Transverse colon (tissue), 4 donors: ENCODE measurements at regions not wholly inside any gene's neighbourhood (a gene's known extent, or its start where the extent isn't known, plus 50 kb on each side); places are given as distances from the start of the nearest gene placed in this dataset.

Source experiments
- DNase-seq: peaks from one replicate; pipeline ENCODE4 v3.0.0-alpha.2; 2019
- H3K27ac ChIP-seq, 4 donors: fragments of 200-600 bp; sonication (generic); 2 replicates each; pipeline ENCODE4 v1.5.1; 2016 to 2018; ENCODE audit warnings: inconsistent platforms in 4 of 4
- H3K27me3 ChIP-seq: fragments of 200-600 bp; sonication (generic); 2 replicates; pipeline ENCODE4 v1.5.1; 2017; ENCODE audit warnings: inconsistent platforms
- H3K36me3 ChIP-seq, 4 donors: fragments of 200-600 bp; sonication (generic); 2 replicates each; pipeline ENCODE4 v1.5.1; 2017 to 2019; ENCODE audit warnings: inconsistent platforms in 4 of 4
- H3K4me1 ChIP-seq, 4 donors: fragments of 200-600 bp; sonication (generic); 2 replicates each; pipeline ENCODE4 v1.5.1; 2017 to 2020; ENCODE audit warnings: inconsistent platforms in 4 of 4
- H3K4me3 ChIP-seq, 4 donors: fragments of 200-600 bp; sonication (generic); 1 replicate in 1 of 4; 2 replicates in 3 of 4; pipeline versions ENCODE4 v1.5.1 to v1.6.1; 2017 to 2019; ENCODE audit warnings: inconsistent platforms in 4 of 4
- H3K9me3 ChIP-seq, 2 donors: fragments of 200-600 bp; sonication (generic); 2 replicates each; pipeline ENCODE4 v1.5.1; 2017 to 2019; ENCODE audit warnings: inconsistent platforms in 2 of 2
- CTCF ChIP-seq, 5 experiments: fragments of 200-600 bp in 3 of 5; fragments of 450-650 bp in 2 of 5; sonication (generic) in 3 of 5; IDR thresholded peaks; 1 replicate in 2 of 5; 2 replicates in 3 of 5; pipeline ENCODE4 v1.5.1; 2016 to 2017; ENCODE audit warnings: antibody characterized with exemption in 5 of 5, inconsistent platforms in 3 of 5, mild to moderate bottlenecking in 2 of 5, moderate library complexity in 1 of 5
- EP300 ChIP-seq: sonication (generic); formaldehyde crosslinking; IDR thresholded peaks from one replicate; pipeline ENCODE4 v1.6.1; 2017; ENCODE audit warnings: antibody characterized with exemption, low read depth
- POLR2A ChIP-seq: fragments of 450-650 bp; IDR thresholded peaks from one replicate; pipeline ENCODE4 v1.6.1; 2016; ENCODE audit warnings: antibody characterized with exemption, mild to moderate bottlenecking, moderate library complexity
- POLR2AphosphoS5 ChIP-seq, 3 donors: sonication (generic); formaldehyde crosslinking; IDR thresholded peaks; one replicate each; pipeline ENCODE4 v1.6.1; 2016; ENCODE audit warnings: antibody characterized with exemption in 3 of 3
- WGBS, 2 donors: methylation state at CpG; one replicate each; pipeline ENCODE4 v1.1.5; 2018; ENCODE audit warnings: low coverage in 1 of 2; 5-methylcytosine and 5-hydroxymethylcytosine counted together
- in situ Hi-C, 4 donors: fragments of 200-750 bp; cut with MboI; loops; one replicate each; pipeline versions ENCODE4 v1.15.0 to v1.15.1; 2017; ENCODE audit warnings: low sequenced_read_pairs in 3 of 4, low pct_ligation_motif_present in 1 of 4, low pct_unique_long_range_greater_than_20kb in 1 of 4
- intact Hi-C: fragments of 100-400 bp; cut with DNase I; formaldehyde crosslinking; loops from one replicate; pipeline ENCODE4 v1.15.1; 2023; ENCODE audit warnings: low total_unique reads

- in situ Hi-C loops (loop anchor here in 1 of 4 donors (25.0 kb wide), 1 partner anchor 411 kb away; no protein-coding TSS in a partner anchor), intact Hi-C loops (loop anchor here (5.0 kb wide), 1 partner anchor 1514 kb away; no protein-coding TSS in a partner anchor)
- TF ChIP-seq EP300 (no peak), POLR2A (no peak), CTCF (IDR thresholded peaks at IDR 0.05) (no peak), POLR2AphosphoS5 (IDR thresholded peaks at IDR 0.05) (no peak)
- H3K27ac ChIP-seq: no peak overlapping the region
- peaks cover 0 to 5% (median 2%) of the 10 kb centered on the region in 4 donors for H3K4me1 ChIP-seq
- H3K36me3 ChIP-seq: no peaks in the 10 kb centered on the region
- DNase-seq: no peak
- 77 to 83% methylated on average over 2 to 10 of the region's 10 CpGs for WGBS, 2 donors
- H3K4me3 ChIP-seq: no peak overlapping the region
- no peaks in the 10 kb centered on the region for H3K9me3 ChIP-seq
- no peaks in the 10 kb centered on the region for H3K27me3 ChIP-seq
Measured at GRCh38 chr15:97876281-97876675, 84.2 kb upstream of the ARRDC4 start.

GRCh38 chr15:97881346-97881965, 79.0 kb upstream of the ARRDC4 start:
- Histone ChIP-seq H3K4me3 (no peak overlapping the region), H3K36me3 (no peaks in the 10 kb centered on the region), H3K9me3 (no peaks in the 10 kb centered on the region), H3K27me3 (no peaks in the 10 kb centered on the region), H3K4me1 (peaks cover 0 to 5% (median 2%) of the 10 kb centered on the region in 4 donors), H3K27ac (no peak overlapping the region)
- intact Hi-C loops: no loop called here
- DNase-seq: no peak
- 79 to 84% methylated on average over 5 to 8 of the region's 8 CpGs for WGBS, 2 donors
- in situ Hi-C loops: loop anchor here in 1 of 4 donors (25.0 kb wide), 1 partner anchor 406 kb away; no protein-coding TSS in a partner anchor
- TF ChIP-seq CTCF (IDR thresholded peaks at IDR 0.05): no peak
- TF ChIP-seq POLR2AphosphoS5 (IDR thresholded peaks at IDR 0.05): no peak
- no peak for TF ChIP-seq EP300
- TF ChIP-seq POLR2A: no peak

- in situ Hi-C loops: loop anchor here in 1 of 4 donors (25.0 kb wide), 1 partner anchor 403 kb away; no protein-coding TSS in a partner anchor
Measured at GRCh38 chr15:97884513-97885131, 75.9 kb upstream of the ARRDC4 start.

More at GRCh38 chr15:97884513-97885131, 75.9 kb upstream of the ARRDC4 start:
- intact Hi-C loops: no loop called here
- WGBS, 2 donors: 54 to 64% methylated on average over 2 to 3 of the region's 3 CpGs
- H3K36me3 ChIP-seq: no peaks in the 10 kb centered on the region
- no peaks in the 10 kb centered on the region for H3K4me1 ChIP-seq
- H3K4me3 ChIP-seq: no peak overlapping the region
- DNase-seq: no peak
- H3K27ac ChIP-seq: no peak overlapping the region
- TF ChIP-seq CTCF (IDR thresholded peaks at IDR 0.05) (no peak), EP300 (no peak), POLR2AphosphoS5 (IDR thresholded peaks at IDR 0.05) (no peak), POLR2A (no peak)
- H3K27me3 ChIP-seq: no peaks in the 10 kb centered on the region
- H3K9me3 ChIP-seq: no peaks in the 10 kb centered on the region
